Retinal pigment epithelial cell (primary cell): ENCODE measurements at regions not wholly inside any gene's neighbourhood (a gene's known extent, or its start where the extent isn't known, plus 50 kb on each side); places are given as distances from the start of the nearest gene placed in this dataset.

ENCODE experiments used
- DNase-seq: peaks from one replicate; pipeline ENCODE4 v3.0.0-alpha.2; 2010; ENCODE audit warnings: low read depth
- H3K4me3 ChIP-seq: 2 replicates; pipeline ENCODE4 v1.5.1; 2011; ENCODE audit warnings: mild to moderate bottlenecking, low read length, control low read depth, moderate library complexity
- CTCF ChIP-seq: conservative IDR thresholded peaks from 2 replicates; pipeline ENCODE4 v1.5.1; 2011; ENCODE audit warnings: low read depth, low read length, control low read depth, inconsistent platforms

GRCh38 chr5:145479271-145479670 lies 355.9 kb downstream of the PRELID2 start:
- DNase-seq = no peak
- no peak overlapping the region for H3K4me3 ChIP-seq
- no peak for TF ChIP-seq CTCF

- H3K4me3 ChIP-seq = no peak overlapping the region
- no peak for TF ChIP-seq CTCF
- no peak for DNase-seq
These were observed 356.5 kb downstream of the PRELID2 start for GRCh38 chr5:145478651-145479050.

- DNase-seq = peak; percentile 63
- H3K4me3 ChIP-seq = no peak overlapping the region
- TF ChIP-seq CTCF = no peak
These were observed 362.0 kb downstream of the PRELID2 start for GRCh38 chr5:145473042-145473642.

DNA sequence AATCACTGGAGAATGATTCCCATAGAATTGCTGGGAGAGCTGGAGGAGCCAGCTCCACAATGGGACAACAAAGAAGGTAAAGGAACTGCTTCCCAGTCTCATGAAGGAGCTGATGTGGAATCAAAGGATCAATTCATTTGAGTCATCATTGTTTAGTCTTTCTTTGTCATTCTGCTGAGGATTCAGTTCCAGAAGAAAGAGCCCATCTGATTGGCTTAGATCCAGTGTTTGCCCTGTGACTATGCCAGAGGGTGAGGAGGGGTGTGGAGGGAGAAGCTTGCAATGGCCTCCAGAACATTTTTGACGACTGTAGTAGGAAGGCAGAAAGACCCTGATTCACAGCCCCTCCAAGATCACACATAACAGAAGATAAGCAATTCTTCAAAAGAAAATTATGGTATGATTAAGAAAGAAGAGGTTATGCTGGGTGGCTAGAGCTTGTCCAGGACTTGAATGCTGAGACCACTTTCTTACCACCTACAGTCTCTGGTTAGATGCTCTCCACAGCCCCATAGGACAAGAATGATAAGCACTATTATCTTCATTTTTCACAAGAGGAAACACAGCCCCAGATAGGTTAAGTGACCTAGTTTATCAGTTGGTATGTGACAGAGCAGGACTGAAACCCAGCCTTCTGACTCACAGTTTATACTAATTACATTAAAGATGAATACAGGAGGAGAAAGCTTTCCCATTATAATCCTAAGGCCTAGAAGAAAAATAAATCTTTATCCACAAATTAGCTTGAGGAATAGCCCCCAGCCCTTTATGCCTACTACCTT lies 363.1 kb downstream of the PRELID2 start:
- no peak overlapping the region for H3K4me3 ChIP-seq
- no peak for DNase-seq
- TF ChIP-seq CTCF = no peak

DNA sequence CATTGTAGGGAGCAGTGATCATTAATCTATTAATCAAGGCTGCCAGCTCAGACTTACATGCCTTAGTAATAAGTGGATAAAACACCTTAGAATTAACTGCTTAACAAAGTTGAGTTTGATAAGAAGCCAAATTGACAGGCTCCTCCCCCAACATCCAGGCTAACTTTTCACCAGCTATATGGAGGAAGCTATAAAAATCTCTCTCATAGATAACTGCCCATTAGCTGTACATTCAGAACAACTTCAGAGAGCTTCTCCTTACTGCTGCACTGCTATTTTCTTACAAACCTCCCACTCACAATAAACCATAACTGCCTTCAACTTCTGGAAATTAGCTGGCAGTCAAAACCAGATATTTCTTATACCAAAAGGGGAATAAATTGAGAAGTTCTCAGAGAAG lies 364.1 kb downstream of the PRELID2 start:
- DNase-seq = no peak
- TF ChIP-seq CTCF = no peak
- H3K4me3 ChIP-seq = no peak overlapping the region

DNA sequence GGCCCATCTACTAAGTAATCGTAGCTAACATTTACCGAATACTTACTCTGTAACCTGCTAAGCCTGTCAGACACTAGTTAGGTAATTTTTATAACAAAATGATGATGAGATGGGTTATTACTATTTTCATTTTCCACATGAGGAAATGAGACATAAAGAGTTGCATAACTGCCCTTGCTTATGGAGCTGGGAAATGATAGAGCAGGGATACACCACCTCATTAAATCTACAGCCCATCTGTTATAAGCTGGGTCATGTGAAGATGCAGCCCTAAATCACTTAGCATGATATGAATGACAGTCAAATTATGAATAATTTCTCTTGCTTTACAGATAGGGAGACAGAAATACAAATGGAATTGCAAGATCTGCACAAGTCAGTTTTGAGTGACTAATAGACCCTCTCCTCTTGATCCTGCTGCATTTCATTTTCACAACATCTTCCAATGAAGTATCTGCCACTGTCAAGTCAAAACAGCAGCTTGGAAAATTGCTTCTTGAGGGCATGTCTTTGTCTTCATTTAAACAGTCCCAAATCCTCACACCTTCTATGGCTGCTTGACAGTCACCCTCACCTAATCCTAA lies 364.7 kb downstream of the PRELID2 start:
- no peak overlapping the region for H3K4me3 ChIP-seq
- no peak for TF ChIP-seq CTCF
- DNase-seq = no peak

GRCh38 chr5:145467446-145467845 lies 367.7 kb downstream of the PRELID2 start:
- H3K4me3 ChIP-seq = no peak overlapping the region
- DNase-seq = no peak
- TF ChIP-seq CTCF = no peak
